Endothelial cell of umbilical vein (primary cell): ENCODE measurements at regions not wholly inside any gene's neighbourhood (a gene's known extent, or its start where the extent isn't known, plus 50 kb on each side); places are given as distances from the start of the nearest gene placed in this dataset.

Experiments
- BruUV-seq: library from RNA; stranded (reverse); fragments of 400-500 nt; replicated peaks from 2 replicates; lab custom pipeline; 2021; lab: Mats Ljungman, UMichigan
- CTCF ChIA-PET: fragments of 300-600, 350-600 bp; sonication (Branson Sonifier 250); formaldehyde crosslinking; loops from one replicate; lab custom pipeline; 2021; ENCODE audit warnings: antibody characterized with exemption, inconsistent platforms; lab: Charles Lee
- POLR2A ChIA-PET: fragments of 300-600, 350-600 bp; sonication (Branson Sonifier 250); formaldehyde crosslinking; loops from one replicate; lab custom pipeline; 2021; ENCODE audit warnings: antibody characterized with exemption, inconsistent platforms; lab: Charles Lee
- DNase-seq: peaks from one replicate; pipeline ENCODE4 v3.0.0-alpha.2; 2011; ENCODE audit warnings: low read depth, low spot score
- FAIRE-seq: peaks from 2 replicates; lab custom pipeline; 2011; peaks lifted over from hg19 to GRCh38; lab: Jason Lieb, UNC
- H2AFZ ChIP-seq: 2 replicates; pipeline ENCODE4 v1.6.0; 2012; ENCODE audit warnings: low read depth, low read length, control low read depth, inconsistent platforms
- H3K27ac ChIP-seq: 2 replicates; pipeline ENCODE4 v1.5.1; 2011; ENCODE audit warnings: low read depth, mild to moderate bottlenecking, control low read depth, low read length, moderate library complexity; ENCODE audit not compliant: insufficient read depth
- H3K27me3 ChIP-seq, 2 experiments: 2 replicates each; pipeline versions ENCODE4 v1.6.0 to v1.6.1; 2011; ENCODE audit warnings: low read length in 2 of 2, mixed read lengths in 1 of 2; ENCODE audit not compliant: control insufficient read depth in 2 of 2, insufficient read depth in 2 of 2
- H3K36me3 ChIP-seq, 2 experiments: 2 replicates in 1 of 2; 3 replicates in 1 of 2; pipeline ENCODE4 v1.5.1; 2011; ENCODE audit warnings: low read length in 2 of 2, mild to moderate bottlenecking in 1 of 2, moderate library complexity in 1 of 2; ENCODE audit not compliant: control insufficient read depth in 2 of 2, insufficient read depth in 2 of 2; ENCODE audit errors: extremely low read depth in 1 of 2
- H3K4me1 ChIP-seq: 3 replicates; pipeline ENCODE4 v1.5.1; 2011; ENCODE audit warnings: mild to moderate bottlenecking, low read length; ENCODE audit not compliant: control insufficient read depth, insufficient read depth; ENCODE audit errors: extremely low read depth
- H3K4me2 ChIP-seq: 2 replicates; pipeline ENCODE4 v1.6.1; 2011; ENCODE audit warnings: low read length, control low read depth, mixed read lengths; ENCODE audit not compliant: insufficient read depth
- H3K4me3 ChIP-seq, 3 experiments: fragments of 200-600 bp in 1 of 3; sonication (generic), shearing (Covaris generic) in 1 of 3; replicated peaks in 1 of 3; 2 replicates each; pipeline ENCODE4 v1.5.1; 2011 to 2016; ENCODE audit warnings: control low read depth in 3 of 3, low read length in 3 of 3, mild to moderate bottlenecking in 2 of 3, inconsistent platforms in 1 of 3, low read depth in 1 of 3, moderate library complexity in 1 of 3; ENCODE audit not compliant: insufficient read depth in 1 of 3
- H3K79me2 ChIP-seq: 2 replicates; pipeline ENCODE4 v1.6.0; 2012; ENCODE audit warnings: low read length, inconsistent platforms; ENCODE audit not compliant: control insufficient read depth, insufficient read depth
- H3K9ac ChIP-seq: replicated peaks from 2 replicates; pipeline ENCODE3; 2011; ENCODE audit warnings: low read length, control low read depth; ENCODE audit not compliant: insufficient read depth; ENCODE audit errors: extremely low read depth
- H3K9me1 ChIP-seq: replicated peaks from 3 replicates; pipeline ENCODE4 v1.6.0; 2011; ENCODE audit warnings: mild to moderate bottlenecking, low read length; ENCODE audit not compliant: control insufficient read depth, insufficient read depth; ENCODE audit errors: extremely low read depth
- H3K9me3 ChIP-seq: replicated peaks from 2 replicates; pipeline ENCODE4 v1.5.1; 2012; ENCODE audit warnings: low read length, inconsistent platforms; ENCODE audit not compliant: control insufficient read depth, insufficient read depth
- H4K20me1 ChIP-seq: replicated peaks from 2 replicates; pipeline ENCODE3; 2011; ENCODE audit warnings: mild to moderate bottlenecking, low read length; ENCODE audit not compliant: control insufficient read depth, insufficient read depth; ENCODE audit errors: extremely low read depth
- EZH2 ChIP-seq: IDR thresholded peaks from 2 replicates; pipeline ENCODE4 v1.6.1; 2012; ENCODE audit warnings: borderline replicate concordance, low read depth, mild to moderate bottlenecking, moderate library complexity, low read length, inconsistent platforms; ENCODE audit not compliant: severe bottlenecking
- FOS ChIP-seq: IDR thresholded peaks from 2 replicates; pipeline ENCODE4 v1.6.1; 2011; ENCODE audit warnings: mild to moderate bottlenecking, low read length, moderate library complexity, borderline replicate concordance; ENCODE audit not compliant: insufficient read depth
- GATA2 ChIP-seq: IDR thresholded peaks from 2 replicates; pipeline ENCODE4 v1.7.0; 2011; ENCODE audit warnings: low read depth, mild to moderate bottlenecking, moderate library complexity, mixed read lengths, low read length; ENCODE audit not compliant: insufficient read length, insufficient read depth
- JUN ChIP-seq: IDR thresholded peaks from 2 replicates; pipeline ENCODE4 v1.6.1; 2011; ENCODE audit warnings: borderline replicate concordance, low read depth; ENCODE audit not compliant: insufficient read length, insufficient read depth
- MYC ChIP-seq: IDR thresholded peaks from one replicate; pipeline ENCODE4 v1.6.1; 2011; ENCODE audit warnings: mild to moderate bottlenecking, low read depth, low read length
- POLR2A ChIP-seq: IDR thresholded peaks from 2 replicates; pipeline ENCODE4 v1.6.1; 2012; ENCODE audit warnings: low read depth, mild to moderate bottlenecking, control low read depth, low read length
- POLR2AphosphoS5 ChIP-seq: IDR thresholded peaks from 2 replicates; pipeline ENCODE4 v1.6.1; 2012; ENCODE audit warnings: low read depth, mild to moderate bottlenecking, control low read depth, low read length, moderate library complexity; ENCODE audit not compliant: insufficient read depth
- dilution Hi-C: fragments of 300-500 bp; cut with MboI; formaldehyde crosslinking; loops from one replicate; pipeline ENCODE4 v1.15.0; 2019; ENCODE audit warnings: low sequenced_read_pairs; ENCODE audit not compliant: extremely low pct_ligation_motif_present
- intact Hi-C: fragments of 100-400 bp; cut with micrococcal nuclease; formaldehyde crosslinking; loops from one replicate; pipeline ENCODE4 v1.10.0; 2022
- TF ChIP-seq, protein P1 (sequence below), 2 donors: IDR thresholded peaks; 1 replicate in 1 of 2; 2 replicates in 1 of 2; pipeline ENCODE4 v1.5.1; 2011; ENCODE audit warnings: low read length in 2 of 2, mild to moderate bottlenecking in 2 of 2, moderate library complexity in 2 of 2, control low read depth in 1 of 2, inconsistent platforms in 1 of 2, low read depth in 1 of 2; ENCODE audit not compliant: insufficient read depth in 1 of 2; ENCODE audit errors: extremely low read depth in 1 of 2
- TF ChIP-seq, protein P2 (sequence below): IDR thresholded peaks from 2 replicates; pipeline ENCODE4 v1.6.1; 2011; ENCODE audit not compliant: insufficient read depth, insufficient read length

DNA sequence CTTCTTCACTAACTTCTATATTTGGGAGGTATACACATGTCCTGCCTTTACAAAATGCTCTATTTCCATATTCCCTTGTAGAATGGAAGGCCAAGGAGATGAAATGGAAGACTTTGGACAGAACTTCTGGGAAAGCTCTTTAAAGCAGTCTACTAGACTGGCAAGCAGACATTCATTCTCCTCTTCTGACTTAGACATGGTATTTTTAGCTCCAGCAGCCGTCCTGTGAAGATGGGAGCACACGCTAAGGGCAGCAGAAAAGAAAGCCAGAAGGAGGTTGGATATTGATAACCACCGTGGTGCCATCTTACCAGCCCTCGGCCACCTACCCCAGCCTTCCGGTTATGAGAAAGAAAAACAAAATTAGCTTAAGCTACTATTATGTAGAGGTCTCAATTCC, 70.1 kb upstream of the E2F3 start:
- CTCF ChIA-PET, result interaction anchor here (0.7 to 1.2 kb wide), 2 partner anchors 42 to 205 kb away, joined by 3 read pairs; no protein-coding TSS in a partner anchor
- no peak overlapping the region for H3K4me3 ChIP-seq
- TF ChIP-seq FOS, result no peak
- no peak for TF ChIP-seq JUN
- TF ChIP-seq, protein P1, sequence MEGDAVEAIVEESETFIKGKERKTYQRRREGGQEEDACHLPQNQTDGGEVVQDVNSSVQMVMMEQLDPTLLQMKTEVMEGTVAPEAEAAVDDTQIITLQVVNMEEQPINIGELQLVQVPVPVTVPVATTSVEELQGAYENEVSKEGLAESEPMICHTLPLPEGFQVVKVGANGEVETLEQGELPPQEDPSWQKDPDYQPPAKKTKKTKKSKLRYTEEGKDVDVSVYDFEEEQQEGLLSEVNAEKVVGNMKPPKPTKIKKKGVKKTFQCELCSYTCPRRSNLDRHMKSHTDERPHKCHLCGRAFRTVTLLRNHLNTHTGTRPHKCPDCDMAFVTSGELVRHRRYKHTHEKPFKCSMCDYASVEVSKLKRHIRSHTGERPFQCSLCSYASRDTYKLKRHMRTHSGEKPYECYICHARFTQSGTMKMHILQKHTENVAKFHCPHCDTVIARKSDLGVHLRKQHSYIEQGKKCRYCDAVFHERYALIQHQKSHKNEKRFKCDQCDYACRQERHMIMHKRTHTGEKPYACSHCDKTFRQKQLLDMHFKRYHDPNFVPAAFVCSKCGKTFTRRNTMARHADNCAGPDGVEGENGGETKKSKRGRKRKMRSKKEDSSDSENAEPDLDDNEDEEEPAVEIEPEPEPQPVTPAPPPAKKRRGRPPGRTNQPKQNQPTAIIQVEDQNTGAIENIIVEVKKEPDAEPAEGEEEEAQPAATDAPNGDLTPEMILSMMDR (IDR thresholded peaks at IDR 0.05; ENCODE audit: extremely low read depth in 1 of 2, insufficient read depth in 1 of 2, low read depth in 1 of 2, low read length in 2 of 2), result no peak
- no peak for TF ChIP-seq POLR2AphosphoS5
- no peak for TF ChIP-seq EZH2
- TF ChIP-seq, protein P2, sequence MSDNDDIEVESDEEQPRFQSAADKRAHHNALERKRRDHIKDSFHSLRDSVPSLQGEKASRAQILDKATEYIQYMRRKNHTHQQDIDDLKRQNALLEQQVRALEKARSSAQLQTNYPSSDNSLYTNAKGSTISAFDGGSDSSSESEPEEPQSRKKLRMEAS, result no peak
- TF ChIP-seq GATA2, result no peak
- no peak for TF ChIP-seq POLR2A
- TF ChIP-seq MYC, result no peak
- FAIRE-seq, result no peak
- H3K36me3 ChIP-seq, result no peaks in the 10 kb centered on the region
- H3K4me2 ChIP-seq, result no peak overlapping the region
- no peaks in the 10 kb centered on the region for H3K9me3 ChIP-seq
- no peaks in the 10 kb centered on the region for H4K20me1 ChIP-seq
- no TSS peak for BruUV-seq
- no peaks in the 10 kb centered on the region for H3K4me1 ChIP-seq
- peaks cover 1 to 2% of the 10 kb centered on the region in 2 experiments for H3K27me3 ChIP-seq
- intact Hi-C loops, result no loop called here
- dilution Hi-C loops, result no loop called here
- no peaks in the 10 kb centered on the region for H3K79me2 ChIP-seq
- no peak overlapping the region for H3K27ac ChIP-seq
- DNase-seq, result no peak
- POLR2A ChIA-PET, result no interaction called here
- H3K9me1 ChIP-seq, result no peaks in the 10 kb centered on the region
- no peak overlapping the region for H3K9ac ChIP-seq
- no peak overlapping the region for H2AFZ ChIP-seq
